K562 (cell line): ENCODE measurements at regions not wholly inside any gene's neighbourhood (a gene's known extent, or its start where the extent isn't known, plus 50 kb on each side); places are given as distances from the start of the nearest gene placed in this dataset.

Experiments
- ATAC-seq: fragments of 200-7000 bp; cut with Tn5 transposase; 3 replicates; pipeline ENCODE4 v1.9.1; 2020; ENCODE audit warnings: moderate library complexity
- BruUV-seq: library from RNA; stranded (reverse); fragments of 400-500 nt; replicated peaks from 2 replicates; lab custom pipeline; 2021; lab: Mats Ljungman, UMichigan
- CTCF ChIA-PET: fragments of 300-600 bp; formaldehyde crosslinking; extraction: SDS; loops from one replicate; lab custom pipeline; 2021; ENCODE audit warnings: low intra/inter-chr PET ratio; lab: Yijun Ruan, JAX
- POLR2A ChIA-PET: fragments of 300-600, 350-650 bp; sonication (Branson Sonifier 250); formaldehyde crosslinking; extraction: SDS; loops from one replicate; lab custom pipeline; 2021; ENCODE audit warnings: antibody characterized with exemption, inconsistent platforms; lab: Yijun Ruan, JAX
- DNase-seq, 4 experiments: peaks; one replicate each; pipeline versions ENCODE4 v3.0.0 to v3.0.0-alpha.2; 2011 to 2018; ENCODE audit warnings: low spot score in 3 of 4, mixed read lengths in 3 of 4; ENCODE audit errors: extremely low read depth in 1 of 4
- FAIRE-seq: peaks from 2 replicates; lab custom pipeline; 2011; peaks lifted over from hg19 to GRCh38; lab: Jason Lieb, UNC
- H2AFZ ChIP-seq: 2 replicates; pipeline ENCODE4 v1.6.0; 2011; ENCODE audit warnings: low read depth, low read length, control low read depth, inconsistent platforms
- H3K27ac ChIP-seq: fragments of 200-600 bp; 3 replicates; pipeline ENCODE4 v1.8.0; 2011; ENCODE audit warnings: low read depth, mild to moderate bottlenecking, control low read depth, inconsistent platforms, low read length, moderate library complexity, mixed read lengths; ENCODE audit errors: extremely low read depth
- H3K27me3 ChIP-seq, 2 experiments: fragments of 300-600 bp in 1 of 2; 2 replicates in 1 of 2; 3 replicates in 1 of 2; pipeline versions ENCODE4 v1.6.0 to v1.8.0; 2011; ENCODE audit warnings: inconsistent platforms in 2 of 2, low read length in 2 of 2, mild to moderate bottlenecking in 1 of 2, mixed read lengths in 1 of 2, moderate library complexity in 1 of 2; ENCODE audit not compliant: control insufficient read depth in 2 of 2, insufficient read depth in 2 of 2
- H3K36me3 ChIP-seq: fragments of 300-600 bp; 3 replicates; pipeline ENCODE4 v1.8.0; 2011; ENCODE audit warnings: mild to moderate bottlenecking, low read length, inconsistent platforms; ENCODE audit not compliant: control insufficient read depth, insufficient read depth
- H3K4me1 ChIP-seq, 2 experiments: fragments of 200-600 bp in 1 of 2; replicated peaks in 1 of 2; 2 replicates in 1 of 2; 3 replicates in 1 of 2; pipeline versions ENCODE4 v1.5.1 to v1.8.0; 2011; ENCODE audit warnings: inconsistent platforms in 2 of 2, low read length in 2 of 2, mild to moderate bottlenecking in 1 of 2, mixed read lengths in 1 of 2, moderate library complexity in 1 of 2; ENCODE audit not compliant: control insufficient read depth in 2 of 2, insufficient read depth in 2 of 2
- H3K4me2 ChIP-seq: 2 replicates; pipeline ENCODE4 v1.6.1; 2011; ENCODE audit warnings: low read length, control low read depth, inconsistent platforms, mixed read lengths; ENCODE audit not compliant: insufficient read depth
- H3K4me3 ChIP-seq: fragments of 200-600 bp; sonication (generic), shearing (Covaris generic); 2 replicates; pipeline ENCODE4 v1.5.1; 2016; ENCODE audit warnings: control low read depth, inconsistent platforms
- H3K79me2 ChIP-seq: fragments of 200-600 bp; 3 replicates; pipeline ENCODE4 v1.8.0; 2011; ENCODE audit warnings: low read length, inconsistent platforms; ENCODE audit not compliant: control insufficient read depth, insufficient read depth
- H3K9ac ChIP-seq, 2 experiments: 2 replicates each; pipeline versions ENCODE4 v1.6.0 to v1.6.1; 2011; ENCODE audit warnings: low read depth in 2 of 2, low read length in 2 of 2, control low read depth in 1 of 2, inconsistent platforms in 1 of 2, mild to moderate bottlenecking in 1 of 2, mixed read lengths in 1 of 2; ENCODE audit not compliant: insufficient read depth in 1 of 2
- H3K9me1 ChIP-seq: one replicate; pipeline ENCODE4 v1.6.0; 2011; ENCODE audit warnings: inconsistent platforms, mild to moderate bottlenecking, low read length, moderate library complexity; ENCODE audit not compliant: control insufficient read depth, insufficient read depth
- H3K9me3 ChIP-seq: replicated peaks from 2 replicates; pipeline ENCODE4 v1.5.1; 2011; ENCODE audit warnings: low read depth, low read length, inconsistent platforms; ENCODE audit not compliant: control insufficient read depth, insufficient read depth
- H4K20me1 ChIP-seq: replicated peaks from 2 replicates; pipeline ENCODE4 v1.6.1; 2011; ENCODE audit warnings: low read length, inconsistent platforms, mixed read lengths; ENCODE audit not compliant: control insufficient read depth, insufficient read depth
- ATF7 ChIP-seq: fragments of 450-650 bp; IDR thresholded peaks from 2 replicates; pipeline ENCODE4 v1.7.1; 2014; ENCODE audit warnings: mild to moderate bottlenecking, moderate library complexity
- BCOR ChIP-seq: fragments of 450-650 bp; IDR thresholded peaks from 2 replicates; pipeline ENCODE4 v1.6.1; 2016
- CBFA2T3 ChIP-seq: fragments of 450-650 bp; IDR thresholded peaks from 2 replicates; pipeline ENCODE4 v1.6.1; 2017
- HDAC8 ChIP-seq: fragments of 450-650 bp; IDR thresholded peaks from 2 replicates; pipeline ENCODE4 v1.6.1; 2016; ENCODE audit warnings: mild to moderate bottlenecking, missing genetic modification characterization, moderate library complexity, missing compliant biosample characterization
- MEF2D ChIP-seq: conservative IDR thresholded peaks from 2 replicates; pipeline ENCODE4 v1.6.1; 2016; ENCODE audit warnings: low read depth, missing genetic modification characterization, missing compliant biosample characterization
- ZBTB17 ChIP-seq: fragments of 450-650 bp; formaldehyde crosslinking; IDR thresholded peaks from 2 replicates; pipeline ENCODE4 v1.4.0; 2020; ENCODE audit warnings: mild to moderate bottlenecking
- WGBS: fragments of 100-300 bp; shearing (Covaris generic); methylation state at CpG from one replicate; pipeline ENCODE4 v1.1.6; 2016; ENCODE audit warnings: low coverage, mixed read lengths; ENCODE audit not compliant: insufficient coverage; ENCODE audit errors: missing lambda C conversion rate; 5-methylcytosine and 5-hydroxymethylcytosine counted together
- in situ Hi-C: fragments of 300-500 bp; cut with MboI; formaldehyde crosslinking; loops from 4 replicates; pipeline ENCODE4 v1.15.0; 2018; ENCODE audit warnings: inconsistent platforms, mixed read lengths
- intact Hi-C: fragments of 100-400 bp; cut with micrococcal nuclease; formaldehyde crosslinking; loops from 2 replicates; pipeline ENCODE4 v1.14.2; 2022
- TF ChIP-seq, protein P1 (sequence below): fragments of 200-800 bp; sonication (Bioruptor generic); IDR thresholded peaks from 2 replicates; pipeline ENCODE4 v1.6.1; 2017; ENCODE audit warnings: missing genetic modification characterization, missing compliant biosample characterization

DNA sequence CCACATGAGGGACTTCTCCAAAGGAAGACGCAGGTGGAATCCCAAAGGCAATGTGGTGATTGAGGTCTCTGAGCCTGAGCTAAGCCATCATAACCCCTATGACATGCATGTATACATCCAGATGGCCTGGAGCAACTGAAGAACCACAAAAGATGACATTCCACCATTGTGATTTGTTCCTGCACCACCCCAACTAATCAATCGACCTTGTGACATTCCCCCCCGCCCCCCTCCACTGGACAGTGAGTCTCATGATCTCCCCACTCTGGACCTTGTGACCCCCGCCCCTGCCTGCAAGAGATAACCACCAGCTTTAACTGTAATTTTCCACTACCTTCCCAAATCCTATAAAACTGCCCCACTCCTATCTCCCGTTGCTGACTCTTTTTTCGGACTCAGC lies 87.9 kb downstream of the VCPKMT start:
- no peaks in the 10 kb centered on the region for H4K20me1 ChIP-seq
- DNase-seq = peak in 1 of 4 experiments; percentile 39
- no peak overlapping the region for H3K4me3 ChIP-seq
- peaks cover 3 to 6% of the 10 kb centered on the region in 2 experiments; a peak in 3 of 5 replicates for H3K4me1 ChIP-seq
- 0 out of 2 replicates have a peak overlapping the region, but pooled peaks have one; percentile 4 for H2AFZ ChIP-seq
- ChIA-PET CTCF (no interaction called here), POLR2A (interaction anchor here (1.0 kb wide), 1 partner anchor 8 kb away, joined by 3 read pairs; no protein-coding TSS in a partner anchor)
- no peaks in the 10 kb centered on the region for H3K36me3 ChIP-seq
- no peaks in the 10 kb centered on the region for H3K27me3 ChIP-seq
- TF ChIP-seq MEF2D (tag) = no peak
- TF ChIP-seq, protein P1, sequence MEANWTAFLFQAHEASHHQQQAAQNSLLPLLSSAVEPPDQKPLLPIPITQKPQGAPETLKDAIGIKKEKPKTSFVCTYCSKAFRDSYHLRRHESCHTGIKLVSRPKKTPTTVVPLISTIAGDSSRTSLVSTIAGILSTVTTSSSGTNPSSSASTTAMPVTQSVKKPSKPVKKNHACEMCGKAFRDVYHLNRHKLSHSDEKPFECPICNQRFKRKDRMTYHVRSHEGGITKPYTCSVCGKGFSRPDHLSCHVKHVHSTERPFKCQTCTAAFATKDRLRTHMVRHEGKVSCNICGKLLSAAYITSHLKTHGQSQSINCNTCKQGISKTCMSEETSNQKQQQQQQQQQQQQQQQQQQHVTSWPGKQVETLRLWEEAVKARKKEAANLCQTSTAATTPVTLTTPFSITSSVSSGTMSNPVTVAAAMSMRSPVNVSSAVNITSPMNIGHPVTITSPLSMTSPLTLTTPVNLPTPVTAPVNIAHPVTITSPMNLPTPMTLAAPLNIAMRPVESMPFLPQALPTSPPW (CRISPR knock-in tag) = peak; percentile 54
- TF ChIP-seq HDAC8 (tag) = no peak
- peak; percentile 25; the same call in 1 of the 2 replicates for TF ChIP-seq CBFA2T3
- no peak for TF ChIP-seq BCOR
- H3K9ac ChIP-seq = no peak overlapping the region
- in situ Hi-C loops (no loop called here), intact Hi-C loops (no loop called here)
- H3K9me3 ChIP-seq = no peaks in the 10 kb centered on the region
- BruUV-seq = no TSS peak
- H3K4me2 ChIP-seq = no peak overlapping the region
- H3K9me1 ChIP-seq = no peaks in the 10 kb centered on the region
- H3K27ac ChIP-seq = no peak overlapping the region
- no peaks in the 10 kb centered on the region for H3K79me2 ChIP-seq
- no peak for FAIRE-seq
- ATAC-seq = no peak
- 22% methylated on average over 4 of the region's 6 CpGs for WGBS

DNA sequence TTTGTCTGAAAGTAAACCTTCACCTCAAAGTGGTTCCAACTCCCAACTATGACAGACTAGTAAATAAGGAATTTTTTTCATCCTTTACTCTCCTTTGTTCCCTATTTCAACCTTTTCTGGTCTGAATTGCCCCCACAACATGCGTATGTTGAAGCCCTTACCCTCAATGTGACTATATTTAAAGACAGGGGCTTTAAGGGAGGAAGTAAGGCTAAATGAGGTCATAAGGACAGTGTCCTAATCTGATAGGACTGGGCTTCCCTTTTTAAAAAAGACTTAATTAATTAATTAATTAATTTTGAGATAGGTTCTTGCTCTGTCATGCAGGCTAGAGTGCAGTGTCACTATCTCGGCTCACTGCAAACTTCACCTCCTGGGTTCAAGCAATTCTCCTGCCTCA lies 86.3 kb downstream of the VCPKMT start:
- Histone ChIP-seq H2AFZ (no peak overlapping the region), H3K4me2 (no peak overlapping the region), H3K27ac (no peak overlapping the region), H3K9me1 (no peaks in the 10 kb centered on the region), H3K27me3 (no peaks in the 10 kb centered on the region), H3K9ac (no peak overlapping the region), H3K79me2 (no peaks in the 10 kb centered on the region), H4K20me1 (no peaks in the 10 kb centered on the region), H3K4me3 (no peak overlapping the region), H3K9me3 (no peaks in the 10 kb centered on the region), H3K36me3 (no peaks in the 10 kb centered on the region), H3K4me1 (peaks cover 3 to 6% of the 10 kb centered on the region in 2 experiments; a peak in 3 of 5 replicates)
- WGBS = 73% methylated on average over 1 of the region's 2 CpGs
- ATAC-seq = no peak
- ChIA-PET POLR2A (interaction anchor here (1.4 kb wide), 1 partner anchor 12 kb away, joined by 3 read pairs; no protein-coding TSS in a partner anchor), CTCF (no interaction called here)
- BruUV-seq = no TSS peak
- intact Hi-C loops (no loop called here), in situ Hi-C loops (no loop called here)
- FAIRE-seq = no peak
- TF ChIP-seq ZBTB17 (CRISPR knock-in tag) (no peak), ATF7 (peak; percentile 27; the same call in 1 of the 2 replicates)
- no peak for DNase-seq
